SK-N-SH (cell line): ENCODE measurements at regions not wholly inside any gene's neighbourhood (a gene's known extent, or its start where the extent isn't known, plus 50 kb on each side); places are given as distances from the start of the nearest gene placed in this dataset.
"Not testable (repeated sequence)": the region's sequence is repeated elsewhere in the genome, so short reads cannot be mapped to it uniquely, and the experiment has no call there.

ENCODE experiments used
- CTCF ChIA-PET: fragments of 300-600, 350-600 bp; formaldehyde crosslinking; extraction: SDS; loops from one replicate; lab custom pipeline; 2021; lab: Yijun Ruan, JAX
- POLR2A ChIA-PET: fragments of 350-600 bp; sonication (Branson Sonifier 250); formaldehyde crosslinking; extraction: SDS; loops from one replicate; lab custom pipeline; 2020; ENCODE audit warnings: antibody characterized with exemption, inconsistent platforms; lab: Yijun Ruan, JAX
- DNase-seq: peaks from one replicate; pipeline ENCODE4 v3.0.0; 2012
- H2AFZ ChIP-seq: fragments of 200-600 bp; sonication (generic); 2 replicates; pipeline ENCODE4 v1.8.1; 2016; ENCODE audit warnings: antibody characterized with exemption, mild to moderate bottlenecking, low read depth
- H3F3A ChIP-seq: fragments of 200-600 bp; sonication (generic); replicated peaks from 2 replicates; pipeline ENCODE3; 2016; ENCODE audit warnings: antibody characterized with exemption, mild to moderate bottlenecking; ENCODE audit not compliant: insufficient read depth
- H3K27ac ChIP-seq, 2 experiments: fragments of 200-500 bp in 1 of 2; fragments of 200-600 bp in 1 of 2; sonication (Bioruptor generic) in 1 of 2; sonication (generic), shearing (Covaris generic) in 1 of 2; 2 replicates each; pipeline versions ENCODE4 v1.5.1 to v1.6.1; 2014 to 2016; ENCODE audit warnings: low read depth in 2 of 2, inconsistent platforms in 1 of 2, low read length in 1 of 2, mild to moderate bottlenecking in 1 of 2, mixed read lengths in 1 of 2
- H3K27me3 ChIP-seq: fragments of 200-600 bp; sonication (generic), shearing (Covaris generic); 2 replicates; pipeline ENCODE4 v1.6.1; 2016; ENCODE audit warnings: mixed run types; ENCODE audit not compliant: insufficient read depth
- H3K36me3 ChIP-seq, 2 experiments: fragments of 200-500 bp in 1 of 2; fragments of 200-600 bp in 1 of 2; sonication (Bioruptor generic) in 1 of 2; sonication (generic) in 1 of 2; replicated peaks in 1 of 2; 2 replicates each; pipeline versions ENCODE3 to v1.5.1; 2014 to 2016; ENCODE audit warnings: low read length in 1 of 2, mild to moderate bottlenecking in 1 of 2; ENCODE audit not compliant: insufficient read depth in 2 of 2, control insufficient read depth in 1 of 2
- H3K4me1 ChIP-seq, 2 experiments: fragments of 200-500 bp in 1 of 2; fragments of 200-600 bp in 1 of 2; sonication (Bioruptor generic) in 1 of 2; sonication (generic), shearing (Covaris generic) in 1 of 2; 2 replicates each; pipeline versions ENCODE4 v1.5.1 to v1.6.1; 2014 to 2016; ENCODE audit warnings: low read depth in 1 of 2, low read length in 1 of 2, mixed run types in 1 of 2; ENCODE audit not compliant: insufficient read depth in 2 of 2, control insufficient read depth in 1 of 2
- H3K4me2 ChIP-seq: fragments of 200-600 bp; sonication (generic), shearing (Covaris generic); 2 replicates; pipeline ENCODE4 v1.6.1; 2017; ENCODE audit warnings: mixed run types
- H3K4me3 ChIP-seq, 2 experiments: fragments of 200-500 bp in 1 of 2; fragments of 200-600 bp in 1 of 2; sonication (Bioruptor generic) in 1 of 2; sonication (generic), shearing (Covaris generic) in 1 of 2; 2 replicates each; pipeline versions ENCODE4 v1.5.1 to v1.8.1; 2014 to 2016; ENCODE audit warnings: low read depth in 2 of 2, inconsistent platforms in 1 of 2, low read length in 1 of 2, mild to moderate bottlenecking in 1 of 2, mixed read lengths in 1 of 2, moderate library complexity in 1 of 2
- H3K79me2 ChIP-seq: fragments of 200-600 bp; sonication (generic); 2 replicates; pipeline ENCODE4 v1.8.1; 2017; ENCODE audit warnings: mild to moderate bottlenecking; ENCODE audit not compliant: insufficient read depth
- H3K9ac ChIP-seq: fragments of 200-600 bp; sonication (generic); 2 replicates; pipeline ENCODE4 v1.6.1; 2017; ENCODE audit warnings: mixed run types
- H3K9me2 ChIP-seq: fragments of 200-600 bp; sonication (generic); 2 replicates; pipeline ENCODE4 v1.6.1; 2017; ENCODE audit warnings: mixed run types
- H3K9me3 ChIP-seq: fragments of 200-600 bp; sonication (generic); 2 replicates; pipeline ENCODE4 v1.6.1; 2017; ENCODE audit warnings: mixed run types, mild to moderate bottlenecking, moderate library complexity
- H4K20me1 ChIP-seq: fragments of 200-600 bp; sonication (generic); 2 replicates; pipeline ENCODE4 v1.6.1; 2017; ENCODE audit warnings: mild to moderate bottlenecking, mixed run types; ENCODE audit not compliant: insufficient read depth
- CHD2 ChIP-seq: fragments of 150-350 bp; IDR thresholded peaks from 2 replicates; pipeline ENCODE4 v1.6.1; 2018; ENCODE audit warnings: low read length; ENCODE audit not compliant: partially characterized antibody
- EZH2phosphoT487 ChIP-seq: fragments of 200-600 bp; sonication (generic); IDR thresholded peaks from 2 replicates; pipeline ENCODE4 v1.6.1; 2017; ENCODE audit warnings: low read depth, mixed run types, mild to moderate bottlenecking, antibody characterized with exemption, moderate library complexity, borderline replicate concordance
- MXI1 ChIP-seq: IDR thresholded peaks from 2 replicates; pipeline ENCODE4 v1.6.1; 2012; ENCODE audit warnings: mild to moderate bottlenecking, low read depth, low read length, improper control_type of control experiment
- NFIC ChIP-seq: IDR thresholded peaks from 2 replicates; pipeline ENCODE4 v1.4.0; 2012; ENCODE audit warnings: borderline replicate concordance
- NRF1 ChIP-seq: IDR thresholded peaks from 2 replicates; pipeline ENCODE4 v1.6.1; 2012; ENCODE audit warnings: low read depth, mild to moderate bottlenecking, low read length
- POLR2AphosphoS5 ChIP-seq: IDR thresholded peaks from 2 replicates; pipeline ENCODE4 v1.6.1; 2012; ENCODE audit warnings: low read depth, low read length
- RAD21 ChIP-seq: IDR thresholded peaks from 2 replicates; pipeline ENCODE4 v1.6.1; 2012; ENCODE audit warnings: mild to moderate bottlenecking, low read length
- RCOR1 ChIP-seq: fragments of 150-350 bp; IDR thresholded peaks from 2 replicates; pipeline ENCODE4 v1.6.1; 2017; ENCODE audit warnings: antibody characterized with exemption, low read length
- SIN3A ChIP-seq: IDR thresholded peaks from 2 replicates; pipeline ENCODE4 v1.6.1; 2012; ENCODE audit warnings: low read depth, mild to moderate bottlenecking, low read length, moderate library complexity, borderline replicate concordance
- USF1 ChIP-seq: IDR thresholded peaks from 2 replicates; pipeline ENCODE4 v1.4.0; 2012; ENCODE audit warnings: low read depth, borderline replicate concordance
- WGBS: methylation state at CpG from one replicate; pipeline ENCODE4 v1.1.6; 2017; ENCODE audit warnings: low lambda C conversion rate; 5-methylcytosine and 5-hydroxymethylcytosine counted together
- TF ChIP-seq, protein P1 (sequence below): IDR thresholded peaks from 2 replicates; pipeline ENCODE4 v1.4.0; 2012; ENCODE audit warnings: low read depth, borderline replicate concordance
- TF ChIP-seq, protein P2 (sequence below): fragments of 150-350 bp; IDR thresholded peaks from 2 replicates; pipeline ENCODE4 v1.6.1; 2017; ENCODE audit warnings: antibody characterized with exemption, low read length, low read depth, borderline replicate concordance
- TF ChIP-seq, protein P3 (sequence below): IDR thresholded peaks from 2 replicates; pipeline ENCODE4 v1.4.0; 2012; ENCODE audit warnings: low read depth

DNA sequence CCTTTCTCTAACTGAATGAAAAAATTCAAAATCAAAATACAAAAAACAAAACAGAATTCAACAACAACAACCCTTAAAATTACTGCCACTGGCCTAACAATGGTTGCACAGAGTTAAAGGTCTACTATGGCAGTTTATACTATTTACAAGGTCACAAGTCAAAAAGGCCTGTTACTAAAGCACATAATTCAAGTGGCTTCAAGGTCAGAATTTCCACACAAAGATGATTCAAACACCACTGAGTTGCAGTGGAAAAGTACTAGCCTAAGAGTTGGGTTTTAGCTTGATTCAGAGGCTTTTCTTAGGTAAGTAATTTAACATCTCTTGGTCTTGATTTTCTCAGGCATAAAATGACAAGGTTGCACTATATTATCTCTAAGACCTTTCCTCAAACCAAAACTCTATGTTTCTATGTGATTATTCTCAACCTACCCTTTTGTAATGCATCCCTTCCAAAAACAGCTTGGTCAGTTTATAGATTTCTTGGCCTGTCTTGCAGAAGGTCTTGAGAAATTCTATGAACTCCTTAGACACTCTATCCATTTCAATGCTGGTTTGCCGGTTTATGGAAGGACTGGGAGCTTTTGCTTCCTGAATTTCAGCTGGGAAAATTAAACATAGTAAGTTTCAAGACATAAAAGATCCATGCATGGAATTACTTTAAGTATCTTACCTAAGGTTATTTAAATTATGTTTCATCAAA, 189.8 kb upstream of the KCTD7 start:
- H3F3A ChIP-seq, CTCF ChIA-PET, H3K79me2 ChIP-seq, H3K9ac ChIP-seq, H3K9me3 ChIP-seq, DNase-seq, H3K36me3 ChIP-seq, POLR2A ChIA-PET, H4K20me1 ChIP-seq, H3K4me2 ChIP-seq, H3K9me2 ChIP-seq, H3K27ac ChIP-seq, H3K27me3 ChIP-seq, H3K4me3 ChIP-seq, H2AFZ ChIP-seq, H3K4me1 ChIP-seq: not testable (repeated sequence)
- 91% methylated on average over 1 of the region's 1 CpG for WGBS

DNA sequence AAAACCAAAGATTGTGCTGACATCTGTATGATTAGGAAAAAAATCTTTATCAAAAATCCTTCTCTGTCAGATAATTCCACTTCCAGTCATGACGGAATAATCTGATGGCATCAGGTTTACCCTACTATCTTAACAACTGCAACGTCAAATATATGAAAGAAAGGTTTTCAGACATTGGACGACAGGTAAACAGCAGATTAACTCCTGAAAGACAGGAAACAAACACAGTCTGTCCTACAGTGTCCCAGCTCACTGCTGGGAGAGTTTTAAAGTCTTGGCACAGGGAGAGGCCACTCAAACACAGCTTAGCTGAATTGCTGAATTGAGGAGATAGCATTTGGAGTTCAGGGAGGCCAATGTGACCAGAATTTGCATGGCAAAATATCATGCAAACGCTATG, 186.3 kb upstream of the KCTD7 start:
- H3K36me3 ChIP-seq, result peaks cover 0 to 6% of the 10 kb centered on the region in 2 experiments
- peaks cover 0 to 3% of the 10 kb centered on the region in 2 experiments; a peak in 1 of 4 replicates for H3K4me1 ChIP-seq
- no peak overlapping the region for H3K9ac ChIP-seq
- TF ChIP-seq, protein P1, sequence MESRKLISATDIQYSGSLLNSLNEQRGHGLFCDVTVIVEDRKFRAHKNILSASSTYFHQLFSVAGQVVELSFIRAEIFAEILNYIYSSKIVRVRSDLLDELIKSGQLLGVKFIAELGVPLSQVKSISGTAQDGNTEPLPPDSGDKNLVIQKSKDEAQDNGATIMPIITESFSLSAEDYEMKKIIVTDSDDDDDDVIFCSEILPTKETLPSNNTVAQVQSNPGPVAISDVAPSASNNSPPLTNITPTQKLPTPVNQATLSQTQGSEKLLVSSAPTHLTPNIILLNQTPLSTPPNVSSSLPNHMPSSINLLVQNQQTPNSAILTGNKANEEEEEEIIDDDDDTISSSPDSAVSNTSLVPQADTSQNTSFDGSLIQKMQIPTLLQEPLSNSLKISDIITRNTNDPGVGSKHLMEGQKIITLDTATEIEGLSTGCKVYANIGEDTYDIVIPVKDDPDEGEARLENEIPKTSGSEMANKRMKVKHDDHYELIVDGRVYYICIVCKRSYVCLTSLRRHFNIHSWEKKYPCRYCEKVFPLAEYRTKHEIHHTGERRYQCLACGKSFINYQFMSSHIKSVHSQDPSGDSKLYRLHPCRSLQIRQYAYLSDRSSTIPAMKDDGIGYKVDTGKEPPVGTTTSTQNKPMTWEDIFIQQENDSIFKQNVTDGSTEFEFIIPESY, result no peak
- TF ChIP-seq NRF1 (no peak), RAD21 (no peak), SIN3A (no peak), POLR2AphosphoS5 (no peak), RCOR1 (no peak), MXI1 (no peak), EZH2phosphoT487 (no peak)
- no peaks in the 10 kb centered on the region for H3K27me3 ChIP-seq
- DNase-seq, result no peak
- ChIA-PET POLR2A (no interaction called here), CTCF (no interaction called here)
- no peaks in the 10 kb centered on the region for H4K20me1 ChIP-seq
- H3F3A ChIP-seq, result no peaks in the 10 kb centered on the region
- no peaks in the 10 kb centered on the region for H3K79me2 ChIP-seq
- H2AFZ ChIP-seq, result no peak overlapping the region
- no peak overlapping the region for H3K27ac ChIP-seq
- H3K4me3 ChIP-seq, result no peak overlapping the region
- no peak overlapping the region for H3K4me2 ChIP-seq
- 70% methylated on average over 4 of the region's 4 CpGs for WGBS
- H3K9me2 ChIP-seq, result no peaks in the 10 kb centered on the region
- H3K9me3 ChIP-seq, result no peaks in the 10 kb centered on the region

DNA sequence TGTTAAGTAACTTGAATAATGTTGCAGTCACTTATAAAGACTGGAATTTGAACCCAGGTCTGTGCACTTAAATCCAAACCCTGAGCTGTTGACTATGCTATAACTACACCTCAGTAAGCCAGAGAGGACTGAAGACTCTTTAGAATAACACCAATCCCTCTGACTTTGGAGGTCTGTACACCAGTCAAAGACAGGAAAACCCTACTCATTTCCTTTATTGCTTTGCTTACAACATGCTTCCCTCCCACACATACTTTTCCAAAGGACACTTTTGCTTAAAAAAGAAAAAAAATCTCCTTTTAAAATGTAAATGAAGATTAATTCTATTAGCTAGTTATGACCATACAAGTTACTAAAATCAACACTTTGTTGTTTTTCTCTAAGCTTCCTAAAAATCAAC, 184.7 kb upstream of the KCTD7 start:
- H3K4me1 ChIP-seq, result peaks cover 0 to 3% of the 10 kb centered on the region in 2 experiments; a peak in 1 of 4 replicates
- peaks cover 0 to 5% of the 10 kb centered on the region in 2 experiments for H3K36me3 ChIP-seq
- TF ChIP-seq NFIC (no peak), USF1 (no peak), CHD2 (no peak), RCOR1 (no peak)
- TF ChIP-seq, protein P2, sequence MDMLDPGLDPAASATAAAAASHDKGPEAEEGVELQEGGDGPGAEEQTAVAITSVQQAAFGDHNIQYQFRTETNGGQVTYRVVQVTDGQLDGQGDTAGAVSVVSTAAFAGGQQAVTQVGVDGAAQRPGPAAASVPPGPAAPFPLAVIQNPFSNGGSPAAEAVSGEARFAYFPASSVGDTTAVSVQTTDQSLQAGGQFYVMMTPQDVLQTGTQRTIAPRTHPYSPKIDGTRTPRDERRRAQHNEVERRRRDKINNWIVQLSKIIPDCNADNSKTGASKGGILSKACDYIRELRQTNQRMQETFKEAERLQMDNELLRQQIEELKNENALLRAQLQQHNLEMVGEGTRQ, result no peak
- TF ChIP-seq, protein P3, sequence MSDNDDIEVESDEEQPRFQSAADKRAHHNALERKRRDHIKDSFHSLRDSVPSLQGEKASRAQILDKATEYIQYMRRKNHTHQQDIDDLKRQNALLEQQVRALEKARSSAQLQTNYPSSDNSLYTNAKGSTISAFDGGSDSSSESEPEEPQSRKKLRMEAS, result no peak
- no peak overlapping the region for H3K9ac ChIP-seq
- no peaks in the 10 kb centered on the region for H3K79me2 ChIP-seq
- DNase-seq, result no peak
- H3F3A ChIP-seq, result no peaks in the 10 kb centered on the region
- CTCF ChIA-PET, result interaction anchor here (1.3 kb wide), 1 partner anchor 11 kb away, joined by 3 read pairs; no protein-coding TSS in a partner anchor
- no peak overlapping the region for H2AFZ ChIP-seq
- no peak overlapping the region for H3K27ac ChIP-seq
- POLR2A ChIA-PET, result no interaction called here
- H3K4me2 ChIP-seq, result no peak overlapping the region
- no peaks in the 10 kb centered on the region for H3K9me3 ChIP-seq
- no peaks in the 10 kb centered on the region for H4K20me1 ChIP-seq
- H3K9me2 ChIP-seq, result no peaks in the 10 kb centered on the region
- no peaks in the 10 kb centered on the region for H3K27me3 ChIP-seq
- no peak overlapping the region for H3K4me3 ChIP-seq

- H3K4me1 ChIP-seq, H3K9me3 ChIP-seq, H4K20me1 ChIP-seq, H3K79me2 ChIP-seq, H3K9ac ChIP-seq, H3K4me2 ChIP-seq, H2AFZ ChIP-seq, DNase-seq, POLR2A ChIA-PET, H3K27ac ChIP-seq, H3K36me3 ChIP-seq, H3F3A ChIP-seq, H3K4me3 ChIP-seq, H3K27me3 ChIP-seq, H3K9me2 ChIP-seq, CTCF ChIA-PET: not testable (repeated sequence)
- WGBS, result 96% methylated on average over 2 of the region's 2 CpGs
Observed at GRCh38 chr7:66447007-66447406, 181.7 kb upstream of the KCTD7 start.
